ENCODE measurements at regions not wholly inside any gene's neighbourhood (a gene's known extent, or its start where the extent isn't known, plus 50 kb on each side); places are given as distances from the start of the nearest gene placed in this dataset.

DNA sequence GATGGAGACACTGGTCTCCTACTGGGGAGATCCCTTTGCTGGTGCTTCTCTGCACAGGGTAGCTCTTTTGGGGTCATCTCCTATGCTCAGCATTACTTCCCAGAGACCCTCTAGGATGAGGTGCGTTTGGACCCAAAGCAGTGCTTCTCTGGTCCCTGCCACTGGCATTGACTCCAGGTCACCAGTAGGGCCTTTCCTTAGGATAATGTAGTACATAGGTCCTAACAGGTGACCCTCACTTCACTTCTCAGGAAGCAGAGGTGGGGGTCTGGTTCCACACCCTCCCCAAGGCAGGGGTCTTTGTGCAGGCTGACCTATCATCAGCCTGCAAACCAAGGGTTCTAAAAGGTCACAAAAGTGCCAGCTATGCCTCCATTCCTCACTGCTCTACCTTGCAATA lies 145.8 kb upstream of the HS6ST1 start:
- Histone ChIP-seq H3K79me2 (ENCODE audit: control insufficient read depth, insufficient read depth, low read length) (no peaks in the 10 kb centered on the region), H3K4me2 (ENCODE audit: extremely low read depth, insufficient read depth, low read length) (no peak overlapping the region)

DNA sequence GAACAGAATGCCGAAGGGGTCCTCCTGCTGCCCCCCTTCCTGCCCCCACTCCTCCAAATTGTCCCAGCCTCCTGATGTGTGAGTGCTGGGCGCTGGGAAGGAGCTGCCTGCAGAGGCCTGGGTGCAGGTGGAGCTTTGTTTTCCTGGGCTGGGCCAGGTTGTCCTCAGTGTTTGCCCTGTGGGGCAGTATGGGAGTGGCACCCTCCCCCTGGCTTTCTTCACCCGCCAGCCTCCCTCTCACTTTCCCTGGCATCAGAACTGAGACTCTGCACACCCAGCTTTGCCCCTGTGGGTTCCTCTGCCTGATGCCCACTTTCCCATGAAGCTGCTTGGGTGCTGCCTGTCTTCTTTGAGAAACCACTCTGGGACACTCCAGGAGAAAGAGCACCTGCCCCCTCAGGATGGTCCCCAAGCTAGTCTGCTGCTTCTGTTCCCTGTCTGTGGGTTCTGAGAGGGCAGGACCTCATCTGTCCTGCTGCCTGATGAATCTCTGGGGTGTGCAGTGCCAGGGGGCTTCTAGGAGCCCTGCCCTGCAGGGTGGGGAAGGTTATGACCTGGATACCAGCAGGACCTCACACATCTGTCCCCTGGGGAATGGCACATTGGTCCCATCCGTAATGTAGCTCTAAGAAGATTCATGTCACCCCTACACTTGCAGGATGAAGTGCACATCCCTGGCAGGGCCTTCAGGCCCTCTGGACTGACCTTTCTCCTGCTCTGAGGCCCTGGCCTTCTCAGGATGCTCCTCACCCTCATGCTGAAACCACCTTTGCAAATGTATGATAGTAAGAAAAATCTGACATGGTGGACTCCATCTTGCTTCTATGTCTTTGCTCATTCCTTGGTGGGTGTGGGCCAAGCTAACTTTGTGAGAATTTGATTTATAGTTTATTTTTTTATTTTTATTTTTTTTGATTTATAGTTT lies 146.8 kb upstream of the HS6ST1 start:
- Histone ChIP-seq H2AFZ (ENCODE audit: low read length) (no peak overlapping the region), H3K4me2 (ENCODE audit: extremely low read depth, insufficient read depth, low read length) (no peak overlapping the region), H3K4me3 (replicated peaks in 1 of 4; ENCODE audit: control extremely low read depth in 1 of 4, insufficient read depth in 1 of 4, low read depth in 3 of 4, low read length in 4 of 4) (no peak overlapping the region), H3K27ac (ENCODE audit: insufficient read depth, low read length) (no peak overlapping the region), H3K9ac (ENCODE audit: insufficient read depth, low read length) (no peak overlapping the region), H3K4me1 (ENCODE audit: control insufficient read depth, extremely low read depth, insufficient read depth, low read length) (no peaks in the 10 kb centered on the region), H3K79me2 (ENCODE audit: control insufficient read depth, insufficient read depth, low read length) (no peaks in the 10 kb centered on the region), H3K27me3 (ENCODE audit: control insufficient read depth, insufficient read depth, low read length) (no peaks in the 10 kb centered on the region), H3K36me3 (ENCODE audit: control insufficient read depth, insufficient read depth, low read length) (no peaks in the 10 kb centered on the region), H3K9me3 (ENCODE audit: control insufficient read depth, insufficient read depth, low read depth, low read length) (no peaks in the 10 kb centered on the region), H4K20me1 (ENCODE audit: control insufficient read depth, extremely low read depth, insufficient read depth, low read length) (no peaks in the 10 kb centered on the region)
- TF ChIP-seq, protein P1, sequence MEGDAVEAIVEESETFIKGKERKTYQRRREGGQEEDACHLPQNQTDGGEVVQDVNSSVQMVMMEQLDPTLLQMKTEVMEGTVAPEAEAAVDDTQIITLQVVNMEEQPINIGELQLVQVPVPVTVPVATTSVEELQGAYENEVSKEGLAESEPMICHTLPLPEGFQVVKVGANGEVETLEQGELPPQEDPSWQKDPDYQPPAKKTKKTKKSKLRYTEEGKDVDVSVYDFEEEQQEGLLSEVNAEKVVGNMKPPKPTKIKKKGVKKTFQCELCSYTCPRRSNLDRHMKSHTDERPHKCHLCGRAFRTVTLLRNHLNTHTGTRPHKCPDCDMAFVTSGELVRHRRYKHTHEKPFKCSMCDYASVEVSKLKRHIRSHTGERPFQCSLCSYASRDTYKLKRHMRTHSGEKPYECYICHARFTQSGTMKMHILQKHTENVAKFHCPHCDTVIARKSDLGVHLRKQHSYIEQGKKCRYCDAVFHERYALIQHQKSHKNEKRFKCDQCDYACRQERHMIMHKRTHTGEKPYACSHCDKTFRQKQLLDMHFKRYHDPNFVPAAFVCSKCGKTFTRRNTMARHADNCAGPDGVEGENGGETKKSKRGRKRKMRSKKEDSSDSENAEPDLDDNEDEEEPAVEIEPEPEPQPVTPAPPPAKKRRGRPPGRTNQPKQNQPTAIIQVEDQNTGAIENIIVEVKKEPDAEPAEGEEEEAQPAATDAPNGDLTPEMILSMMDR (conservative IDR thresholded peaks at IDR 0.05 in 1 of 2, IDR thresholded peaks at IDR 0.05 in 1 of 2; ENCODE audit: low read depth in 1 of 2, low read length in 2 of 2): no peak
- TF ChIP-seq EZH2 (IDR thresholded peaks at IDR 0.05; ENCODE audit: low read length, missing control alignments): no peak
- no peak for DNase-seq (ENCODE audit: low read depth in 2 of 2)

More for the DNA sequence above, 145.8 kb upstream of the HS6ST1 start:
- Histone ChIP-seq H3K27ac (ENCODE audit: insufficient read depth, low read length) (no peak overlapping the region), H3K36me3 (ENCODE audit: control insufficient read depth, insufficient read depth, low read length) (no peaks in the 10 kb centered on the region), H3K9ac (ENCODE audit: insufficient read depth, low read length) (no peak overlapping the region), H3K9me3 (ENCODE audit: control insufficient read depth, insufficient read depth, low read depth, low read length) (no peaks in the 10 kb centered on the region), H3K4me3 (replicated peaks in 1 of 4; ENCODE audit: control extremely low read depth in 1 of 4, insufficient read depth in 1 of 4, low read depth in 3 of 4, low read length in 4 of 4) (no peak overlapping the region), H3K27me3 (ENCODE audit: control insufficient read depth, insufficient read depth, low read length) (no peaks in the 10 kb centered on the region), H4K20me1 (ENCODE audit: control insufficient read depth, extremely low read depth, insufficient read depth, low read length) (no peaks in the 10 kb centered on the region), H3K4me1 (ENCODE audit: control insufficient read depth, extremely low read depth, insufficient read depth, low read length) (no peaks in the 10 kb centered on the region), H2AFZ (ENCODE audit: low read length) (no peak overlapping the region)
- TF ChIP-seq, protein P1 (conservative IDR thresholded peaks at IDR 0.05 in 1 of 2, IDR thresholded peaks at IDR 0.05 in 1 of 2; ENCODE audit: low read depth in 1 of 2, low read length in 2 of 2): no peak
- TF ChIP-seq EZH2 (IDR thresholded peaks at IDR 0.05; ENCODE audit: low read length, missing control alignments): no peak
- no peak for DNase-seq (ENCODE audit: low read depth in 2 of 2)

DNA sequence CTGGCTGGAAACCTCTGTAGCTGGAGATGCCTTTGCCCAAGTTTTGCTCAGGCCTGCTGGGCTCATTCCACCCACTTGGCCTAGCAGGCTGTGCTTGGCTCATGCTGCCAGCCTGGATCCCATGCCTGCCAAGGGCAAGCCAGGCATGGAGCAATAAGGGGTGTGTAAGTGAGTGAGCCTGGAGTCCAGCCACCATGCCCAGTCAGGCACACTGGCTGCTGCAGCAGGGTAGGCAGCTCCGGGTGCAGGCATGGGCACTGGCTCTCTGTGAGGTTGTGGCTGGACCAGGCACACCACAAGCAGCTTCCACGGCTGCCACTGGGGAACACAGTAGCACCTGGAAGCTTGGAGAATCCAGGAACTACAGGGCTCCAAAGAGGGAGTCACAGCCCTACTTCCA lies 147.7 kb upstream of the HS6ST1 start:
- no peak overlapping the region for H3K4me2 ChIP-seq (ENCODE audit: extremely low read depth, insufficient read depth, low read length)
- no peak overlapping the region for H3K9ac ChIP-seq (ENCODE audit: insufficient read depth, low read length)
- no peaks in the 10 kb centered on the region for H3K4me1 ChIP-seq (ENCODE audit: control insufficient read depth, extremely low read depth, insufficient read depth, low read length)
- H3K9me3 ChIP-seq (ENCODE audit: control insufficient read depth, insufficient read depth, low read depth, low read length): no peaks in the 10 kb centered on the region
- no peaks in the 10 kb centered on the region for H3K79me2 ChIP-seq (ENCODE audit: control insufficient read depth, insufficient read depth, low read length)
- H3K27me3 ChIP-seq (ENCODE audit: control insufficient read depth, insufficient read depth, low read length): no peaks in the 10 kb centered on the region
- no peak overlapping the region for H3K27ac ChIP-seq (ENCODE audit: insufficient read depth, low read length)
- no peaks in the 10 kb centered on the region for H3K36me3 ChIP-seq (ENCODE audit: control insufficient read depth, insufficient read depth, low read length)
- no peaks in the 10 kb centered on the region for H4K20me1 ChIP-seq (ENCODE audit: control insufficient read depth, extremely low read depth, insufficient read depth, low read length)
- H3K4me3 ChIP-seq (replicated peaks in 1 of 4; ENCODE audit: control extremely low read depth in 1 of 4, insufficient read depth in 1 of 4, low read depth in 3 of 4, low read length in 4 of 4): no peak overlapping the region
- no peak overlapping the region for H2AFZ ChIP-seq (ENCODE audit: low read length)
- TF ChIP-seq, protein P1 (conservative IDR thresholded peaks at IDR 0.05 in 1 of 2, IDR thresholded peaks at IDR 0.05 in 1 of 2; ENCODE audit: low read depth in 1 of 2, low read length in 2 of 2): no peak
- TF ChIP-seq EZH2 (IDR thresholded peaks at IDR 0.05; ENCODE audit: low read length, missing control alignments): no peak
- no peak for DNase-seq (ENCODE audit: low read depth in 2 of 2)
